Fibroblast of pulmonary artery (primary cell): ENCODE measurements at regions not wholly inside any gene's neighbourhood (a gene's known extent, or its start where the extent isn't known, plus 50 kb on each side); places are given as distances from the start of the nearest gene placed in this dataset.

Source experiments
- DNase-seq: peaks from one replicate; pipeline ENCODE4 v3.0.0-alpha.2; 2010; ENCODE audit warnings: low read depth
- H3K4me3 ChIP-seq: replicated peaks from 2 replicates; pipeline ENCODE4 v1.5.1; 2011; ENCODE audit warnings: low read depth, mild to moderate bottlenecking, control low read depth, low read length, moderate library complexity
- TF ChIP-seq, protein P1 (sequence below): IDR thresholded peaks from 2 replicates; pipeline ENCODE4 v1.5.1; 2011; ENCODE audit warnings: mild to moderate bottlenecking, control low read depth, low read length, inconsistent platforms; ENCODE audit errors: missing control alignments

DNA sequence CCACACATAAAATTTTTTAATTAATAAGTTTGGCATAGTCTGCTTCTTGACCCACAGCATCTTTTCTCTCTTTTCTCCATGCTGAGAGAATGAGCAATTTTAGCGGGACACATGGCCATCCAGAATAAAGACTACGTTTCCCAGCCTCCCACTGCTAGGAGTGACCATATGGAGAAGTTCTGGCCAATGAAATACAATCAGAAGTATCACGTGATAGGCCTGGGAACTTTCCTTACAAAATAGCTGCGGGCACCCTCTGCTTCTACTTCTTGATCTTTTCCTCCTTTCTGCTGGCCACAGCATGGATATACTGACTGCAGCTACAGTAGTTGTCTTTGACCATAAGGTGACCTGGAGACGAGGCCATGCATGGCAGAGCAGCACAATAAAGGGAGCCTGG, 348.0 kb downstream of the BCOR start:
- TF ChIP-seq, protein P1, sequence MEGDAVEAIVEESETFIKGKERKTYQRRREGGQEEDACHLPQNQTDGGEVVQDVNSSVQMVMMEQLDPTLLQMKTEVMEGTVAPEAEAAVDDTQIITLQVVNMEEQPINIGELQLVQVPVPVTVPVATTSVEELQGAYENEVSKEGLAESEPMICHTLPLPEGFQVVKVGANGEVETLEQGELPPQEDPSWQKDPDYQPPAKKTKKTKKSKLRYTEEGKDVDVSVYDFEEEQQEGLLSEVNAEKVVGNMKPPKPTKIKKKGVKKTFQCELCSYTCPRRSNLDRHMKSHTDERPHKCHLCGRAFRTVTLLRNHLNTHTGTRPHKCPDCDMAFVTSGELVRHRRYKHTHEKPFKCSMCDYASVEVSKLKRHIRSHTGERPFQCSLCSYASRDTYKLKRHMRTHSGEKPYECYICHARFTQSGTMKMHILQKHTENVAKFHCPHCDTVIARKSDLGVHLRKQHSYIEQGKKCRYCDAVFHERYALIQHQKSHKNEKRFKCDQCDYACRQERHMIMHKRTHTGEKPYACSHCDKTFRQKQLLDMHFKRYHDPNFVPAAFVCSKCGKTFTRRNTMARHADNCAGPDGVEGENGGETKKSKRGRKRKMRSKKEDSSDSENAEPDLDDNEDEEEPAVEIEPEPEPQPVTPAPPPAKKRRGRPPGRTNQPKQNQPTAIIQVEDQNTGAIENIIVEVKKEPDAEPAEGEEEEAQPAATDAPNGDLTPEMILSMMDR: no peak
- H3K4me3 ChIP-seq: no peak overlapping the region
- no peak for DNase-seq

DNA sequence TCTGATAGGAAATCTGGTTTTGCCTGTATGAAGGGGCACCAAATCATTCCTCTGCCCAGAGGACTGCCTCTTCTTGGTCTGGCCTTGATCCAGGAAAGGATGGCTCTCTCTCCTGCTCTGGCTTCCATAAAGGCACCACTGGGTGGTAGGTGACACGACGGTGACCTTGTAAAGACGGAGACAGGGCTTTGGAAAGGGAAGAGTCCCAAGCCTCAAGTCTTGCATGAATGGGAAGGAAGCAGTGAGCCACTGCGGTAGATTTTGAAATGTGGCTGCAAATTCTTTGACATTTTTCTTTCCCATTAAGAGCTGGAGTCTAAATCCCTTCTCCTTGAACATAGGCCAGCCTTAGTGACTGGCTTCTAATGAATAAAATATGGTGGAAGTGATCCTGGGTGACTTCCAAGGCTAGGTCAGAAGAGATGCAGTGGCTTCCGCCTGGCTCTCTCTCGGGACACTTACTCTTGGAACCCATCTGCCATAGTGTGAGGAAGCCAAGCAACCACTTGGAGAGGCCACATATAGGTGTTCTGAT, 347.4 kb downstream of the BCOR start:
- no peak overlapping the region for H3K4me3 ChIP-seq
- TF ChIP-seq, protein P1: no peak
- DNase-seq: no peak

DNA sequence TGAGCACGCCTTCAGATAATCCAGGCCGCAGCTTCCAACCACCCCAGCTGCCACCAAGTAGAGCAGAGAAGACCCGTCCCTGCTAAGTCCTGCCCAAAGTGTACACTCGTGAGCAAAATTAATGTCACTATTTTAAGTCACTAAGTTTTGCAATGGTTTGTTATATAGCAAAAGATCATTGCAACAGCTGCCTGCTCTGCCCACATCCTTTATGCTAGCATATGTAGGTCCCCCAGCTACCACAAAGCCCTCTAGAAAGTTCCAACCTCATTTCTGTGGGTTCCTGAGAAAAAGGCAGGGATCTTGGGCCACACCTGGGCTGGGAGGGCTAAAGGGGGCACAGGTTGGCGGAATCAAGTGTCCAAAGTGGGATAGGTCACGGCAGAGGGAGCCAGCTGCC, 346.9 kb downstream of the BCOR start:
- no peak overlapping the region for H3K4me3 ChIP-seq
- DNase-seq: no peak
- TF ChIP-seq, protein P1: no peak

- TF ChIP-seq, protein P1: no peak
- no peak overlapping the region for H3K4me3 ChIP-seq
- DNase-seq: peak; percentile 70
These were observed 344.9 kb downstream of the BCOR start for GRCh38 chrX:39752815-39753214.

DNA sequence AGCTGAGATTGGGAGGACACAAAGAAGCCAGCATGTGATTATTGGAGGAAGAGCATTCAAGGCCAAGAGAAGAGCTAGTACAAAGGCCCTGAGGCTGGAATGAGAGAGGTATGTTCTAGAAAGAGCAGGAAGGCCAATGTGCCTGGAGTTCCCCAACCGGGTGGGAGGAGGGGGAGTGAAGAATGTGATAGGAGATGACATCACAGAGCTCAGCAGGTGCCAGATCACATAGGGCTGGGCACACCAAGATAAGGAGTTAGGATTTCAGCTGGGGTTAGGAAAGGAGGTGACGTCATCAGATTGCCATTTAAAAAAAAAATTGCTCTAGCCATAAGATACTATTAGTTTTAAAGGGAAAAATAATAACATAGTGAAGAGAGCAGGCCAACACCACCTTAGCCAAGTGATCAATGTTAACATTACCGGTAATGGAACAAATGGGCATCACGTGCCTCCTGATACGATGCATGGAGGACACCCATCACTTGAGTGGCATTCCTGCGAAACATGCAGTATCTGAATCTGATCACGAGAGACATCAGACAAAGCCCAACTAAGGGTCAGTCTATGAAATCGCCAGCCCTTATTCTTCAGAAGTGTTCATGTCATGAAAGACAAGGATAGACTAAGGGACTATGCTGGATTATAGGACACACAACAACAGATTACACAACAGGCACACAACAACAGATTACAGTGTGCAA, 344.3 kb downstream of the BCOR start:
- no peak overlapping the region for H3K4me3 ChIP-seq
- TF ChIP-seq, protein P1: no peak
- peak; percentile 62 for DNase-seq

DNA sequence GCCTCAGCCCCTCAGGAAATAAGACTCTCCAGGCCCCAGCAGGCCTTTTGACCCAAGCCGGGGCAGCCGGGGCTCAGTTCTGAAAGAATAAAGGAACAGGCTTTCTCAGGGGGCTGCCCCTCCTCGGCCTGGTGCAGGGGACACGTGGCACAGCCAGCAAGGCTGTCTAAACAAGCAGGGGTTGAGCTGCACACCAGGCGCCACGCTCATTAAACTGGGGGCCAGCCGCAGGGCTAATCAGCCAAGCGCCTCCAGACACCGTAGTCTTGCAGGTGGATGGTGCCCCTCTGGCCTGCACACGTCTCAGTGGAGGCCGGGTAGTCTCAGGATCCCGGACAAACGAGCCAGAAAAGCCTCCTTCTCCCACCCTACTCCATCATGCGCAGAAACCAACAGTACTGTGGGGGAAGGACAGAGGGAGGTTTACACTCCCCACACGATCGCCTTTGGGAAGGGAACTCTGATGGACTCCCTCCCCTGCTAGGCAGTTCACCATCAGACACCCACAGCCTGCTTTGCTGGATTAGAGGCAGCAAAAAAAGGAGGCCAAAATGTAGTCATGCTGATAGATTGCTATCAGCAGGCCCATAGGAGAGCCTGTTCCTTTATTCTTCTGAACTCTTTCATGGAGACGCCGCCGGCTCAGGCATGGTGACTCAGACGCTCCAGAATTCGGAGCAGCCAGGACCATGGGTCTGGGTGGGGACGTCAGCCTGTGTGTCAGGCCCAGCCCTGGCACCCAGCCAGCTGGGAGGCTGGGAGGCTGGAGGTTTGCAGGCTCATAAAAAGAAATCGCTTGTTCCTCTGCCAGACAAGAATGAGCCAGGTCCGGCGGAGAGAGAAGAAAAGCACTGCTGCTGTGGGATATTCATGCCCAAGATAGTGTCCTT, 342.4 kb downstream of the BCOR start:
- H3K4me3 ChIP-seq: no peak overlapping the region
- TF ChIP-seq, protein P1: no peak
- peak; percentile 95 for DNase-seq
